ENCODE measurements at regions not wholly inside any gene's neighbourhood (a gene's known extent, or its start where the extent isn't known, plus 50 kb on each side); places are given as distances from the start of the nearest gene placed in this dataset.

- WGBS, 2 experiments (ENCODE audit: insufficient coverage in 1 of 2, insufficient read length in 1 of 2): 88 to 100% methylated on average over 2 of the region's 2 CpGs
- no peak for TF ChIP-seq CTCF (conservative IDR thresholded peaks at IDR 0.05)
- Histone ChIP-seq H3K27ac (ENCODE audit: low read depth, low read length) (no peak overlapping the region), H3K27me3 (ENCODE audit: control insufficient read depth, insufficient read depth, low read length, poor library complexity, severe bottlenecking) (no peaks in the 10 kb centered on the region), H3K9ac (ENCODE audit: extremely low read depth, low read length, poor library complexity, severe bottlenecking) (no peak overlapping the region), H3K36me3 (ENCODE audit: control insufficient read depth, insufficient read depth, low read length) (no peaks in the 10 kb centered on the region), H3K9me3 (ENCODE audit: control insufficient read depth, low read length) (no peaks in the 10 kb centered on the region), H3K4me3 (ENCODE audit: low read length) (no peak overlapping the region), H3K4me1 (ENCODE audit: control insufficient read depth, insufficient read depth, low read length) (no peaks in the 10 kb centered on the region)
- H3K4me3 Mint-ChIP-seq: no peak overlapping the region
- H3K27ac Mint-ChIP-seq: no peak overlapping the region
- H3K36me3 Mint-ChIP-seq (ENCODE audit: low read depth): no peaks in the 10 kb centered on the region
- no peaks in the 10 kb centered on the region for H3K27me3 Mint-ChIP-seq (ENCODE audit: insufficient read depth)
- H3K9me3 Mint-ChIP-seq: no peaks in the 10 kb centered on the region
- no peak for DNase-seq
- no peaks in the 10 kb centered on the region for H3K4me1 Mint-ChIP-seq
These were observed 95.6 kb upstream of the ANKEF1 start for GRCh38 chr20:9939231-9939630.

GRCh38 chr20:9935285-9935684 is 96.4 kb upstream of the PAK5 start:
- H3K4me1 ChIP-seq (ENCODE audit: control insufficient read depth, insufficient read depth, low read length): no peaks in the 10 kb centered on the region
- no peak overlapping the region for H3K4me3 ChIP-seq (ENCODE audit: low read length)
- no peaks in the 10 kb centered on the region for H3K27me3 ChIP-seq (ENCODE audit: control insufficient read depth, insufficient read depth, low read length, poor library complexity, severe bottlenecking)
- H3K27me3 Mint-ChIP-seq (ENCODE audit: insufficient read depth): no peaks in the 10 kb centered on the region
- H3K4me1 Mint-ChIP-seq: no peaks in the 10 kb centered on the region
- H3K27ac ChIP-seq (ENCODE audit: low read depth, low read length): no peak overlapping the region
- no peak for DNase-seq
- H3K9ac ChIP-seq (ENCODE audit: extremely low read depth, low read length, poor library complexity, severe bottlenecking): no peak overlapping the region
- no peaks in the 10 kb centered on the region for H3K36me3 Mint-ChIP-seq (ENCODE audit: low read depth)
- H3K4me3 Mint-ChIP-seq: no peak overlapping the region
- H3K9me3 Mint-ChIP-seq: no peaks in the 10 kb centered on the region
- H3K9me3 ChIP-seq (ENCODE audit: control insufficient read depth, low read length): no peaks in the 10 kb centered on the region
- TF ChIP-seq CTCF (conservative IDR thresholded peaks at IDR 0.05): no peak
- no peaks in the 10 kb centered on the region for H3K36me3 ChIP-seq (ENCODE audit: control insufficient read depth, insufficient read depth, low read length)
- no peak overlapping the region for H3K27ac Mint-ChIP-seq

- H3K9me3 ChIP-seq (ENCODE audit: control insufficient read depth, low read length): no peaks in the 10 kb centered on the region
- H3K36me3 ChIP-seq (ENCODE audit: control insufficient read depth, insufficient read depth, low read length): no peaks in the 10 kb centered on the region
- H3K27ac Mint-ChIP-seq: no peak overlapping the region
- H3K4me3 Mint-ChIP-seq: no peak overlapping the region
- no peaks in the 10 kb centered on the region for H3K27me3 Mint-ChIP-seq (ENCODE audit: insufficient read depth)
- WGBS, 2 experiments (ENCODE audit: insufficient coverage in 1 of 2, insufficient read length in 1 of 2): 94% methylated on average over 4 of the region's 4 CpGs
- no peak overlapping the region for H3K27ac ChIP-seq (ENCODE audit: low read depth, low read length)
- no peaks in the 10 kb centered on the region for H3K4me1 ChIP-seq (ENCODE audit: control insufficient read depth, insufficient read depth, low read length)
- DNase-seq: no peak
- no peaks in the 10 kb centered on the region for H3K4me1 Mint-ChIP-seq
- H3K9ac ChIP-seq (ENCODE audit: extremely low read depth, low read length, poor library complexity, severe bottlenecking): no peak overlapping the region
- H3K36me3 Mint-ChIP-seq (ENCODE audit: low read depth): no peaks in the 10 kb centered on the region
- no peak for TF ChIP-seq CTCF (conservative IDR thresholded peaks at IDR 0.05)
- H3K27me3 ChIP-seq (ENCODE audit: control insufficient read depth, insufficient read depth, low read length, poor library complexity, severe bottlenecking): no peaks in the 10 kb centered on the region
- H3K9me3 Mint-ChIP-seq: no peaks in the 10 kb centered on the region
- no peak overlapping the region for H3K4me3 ChIP-seq (ENCODE audit: low read length)
These were observed 91.3 kb upstream of the PAK5 start for GRCh38 chr20:9930142-9930541.
